NT2/D1 (cell line): ENCODE measurements at regions not wholly inside any gene's neighbourhood (a gene's known extent, or its start where the extent isn't known, plus 50 kb on each side); places are given as distances from the start of the nearest gene placed in this dataset.

Experiments used
- SUZ12 ChIP-seq: IDR thresholded peaks from 2 replicates; pipeline ENCODE4 v1.6.1; 2011; ENCODE audit not compliant: insufficient read length, insufficient read depth; ENCODE audit errors: extremely low read depth
- ZNF274 ChIP-seq: IDR thresholded peaks from 2 replicates; pipeline ENCODE4 v1.6.1; 2011; ENCODE audit warnings: mild to moderate bottlenecking, low read depth, low read length

DNA sequence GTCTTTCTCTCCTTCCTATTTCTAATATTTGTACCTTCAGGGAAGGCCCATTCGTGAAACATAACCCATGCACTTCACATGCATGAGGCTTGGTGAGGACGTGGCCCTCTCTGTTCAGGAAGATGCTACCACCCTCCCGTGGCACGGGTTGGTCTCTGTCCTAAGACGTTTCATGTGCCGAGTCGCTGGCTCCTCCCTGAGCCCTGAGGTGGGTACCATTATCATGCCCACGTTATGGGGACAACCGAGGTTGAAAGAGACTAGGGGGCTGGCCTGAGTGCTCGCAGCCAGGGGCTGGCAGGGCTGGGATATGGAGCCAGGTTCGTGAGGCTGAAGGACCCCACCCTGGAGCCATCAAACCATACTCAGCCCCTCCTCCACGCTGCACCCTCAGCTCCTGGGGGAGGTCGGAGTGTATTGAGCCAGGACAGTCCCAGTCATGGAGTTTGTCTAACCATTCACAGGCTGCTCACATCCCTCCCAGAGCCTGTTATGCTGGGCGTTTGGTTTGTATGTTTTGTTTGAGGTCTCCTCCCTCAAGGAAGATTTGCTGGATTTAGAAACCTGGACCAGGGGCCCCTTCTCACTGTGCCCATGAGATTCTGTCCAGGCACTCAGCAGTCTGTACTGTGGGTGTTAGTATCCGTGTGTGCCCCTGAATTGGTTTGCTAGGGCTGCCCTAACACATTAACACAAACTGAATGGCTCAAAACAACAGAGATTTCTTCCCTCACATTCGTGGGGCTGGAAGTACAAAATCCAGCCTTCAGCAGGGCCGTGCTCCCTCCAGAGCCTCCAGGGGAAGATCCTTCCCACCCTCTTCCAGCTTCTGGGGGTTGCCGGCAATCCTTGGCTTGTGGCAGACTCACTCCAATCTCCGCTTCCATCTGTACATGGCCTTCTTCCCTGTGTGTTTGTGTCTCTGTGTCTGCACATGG lies 88.3 kb downstream of the ANKRD60 start:
- TF ChIP-seq SUZ12 (no peak), ZNF274 (no peak)
